Breast epithelium (tissue), 3 donors: ENCODE measurements at regions not wholly inside any gene's neighbourhood (a gene's known extent, or its start where the extent isn't known, plus 50 kb on each side); places are given as distances from the start of the nearest gene placed in this dataset.

Experiments
- CTCF ChIP-seq, 3 donors: fragments of 450-650 bp; IDR thresholded peaks; one replicate each; pipeline ENCODE4 v1.5.1; 2016 to 2017; ENCODE audit warnings: antibody characterized with exemption in 3 of 3, mild to moderate bottlenecking in 3 of 3, moderate library complexity in 3 of 3
- POLR2A ChIP-seq: fragments of 450-650 bp; IDR thresholded peaks from one replicate; pipeline ENCODE4 v1.6.1; 2016; ENCODE audit warnings: antibody characterized with exemption, mild to moderate bottlenecking, moderate library complexity

GRCh38 chr3:89740080-89740880, 632.9 kb downstream of the EPHA3 start:
- TF ChIP-seq CTCF (IDR thresholded peaks at IDR 0.05) = no peak
- no peak for TF ChIP-seq POLR2A
